Activated CD8-positive, alpha-beta T cell treated with anti-CD3 and anti-CD28 coated beads for 36 hours (primary cell): ENCODE measurements at regions not wholly inside any gene's neighbourhood (a gene's known extent, or its start where the extent isn't known, plus 50 kb on each side); places are given as distances from the start of the nearest gene placed in this dataset.

ENCODE experiments used
- ATAC-seq: fragments of 200-7000 bp; cut with Tn5 transposase; one replicate; pipeline ENCODE4 v1.10.0; 2021; ENCODE audit warnings: mild to moderate bottlenecking, moderate library complexity
- CTCF ChIA-PET: fragments of 350-600 bp; sonication (Branson Sonifier 250); formaldehyde crosslinking; loops from one replicate; lab custom pipeline; 2021; ENCODE audit warnings: antibody characterized with exemption; lab: Charles Lee
- POLR2A ChIA-PET: fragments of 350-600 bp; sonication (Branson Sonifier 250); formaldehyde crosslinking; loops from one replicate; lab custom pipeline; 2021; ENCODE audit warnings: antibody characterized with exemption; lab: Charles Lee
- DNase-seq: peaks from one replicate; pipeline ENCODE4 v3.0.0-alpha.2; 2020
- H3K27ac Mint-ChIP-seq: one replicate; pipeline ENCODE4 v1.8.0; 2021; ENCODE audit warnings: mild to moderate bottlenecking, mixed read lengths
- H3K27me3 Mint-ChIP-seq: one replicate; pipeline ENCODE4 v1.8.0; 2021; ENCODE audit warnings: mixed read lengths
- H3K36me3 Mint-ChIP-seq: one replicate; pipeline ENCODE4 v1.8.0; 2021; ENCODE audit warnings: low read depth, mixed read lengths
- H3K4me1 Mint-ChIP-seq: one replicate; pipeline ENCODE4 v1.8.0; 2021; ENCODE audit warnings: low read depth, mixed read lengths
- H3K4me3 Mint-ChIP-seq: one replicate; pipeline ENCODE4 v1.8.0; 2021; ENCODE audit warnings: mild to moderate bottlenecking, moderate library complexity, mixed read lengths
- H3K9me3 Mint-ChIP-seq: one replicate; pipeline ENCODE4 v1.8.0; 2021; ENCODE audit warnings: mixed read lengths
- CTCF ChIP-seq: fragments of 200-600 bp; IDR thresholded peaks from one replicate; pipeline ENCODE4 v1.8.0; 2022; ENCODE audit warnings: antibody characterized with exemption, mild to moderate bottlenecking
- intact Hi-C: fragments of 100-400 bp; cut with micrococcal nuclease; formaldehyde crosslinking; loops from one replicate; pipeline ENCODE4 v1.10.0; 2022

- no peak for TF ChIP-seq CTCF
- H3K9me3 Mint-ChIP-seq: no peaks in the 10 kb centered on the region
- CTCF ChIA-PET: no interaction called here
Observed at GRCh38 chr4:13168326-13168725, 315.8 kb downstream of the RAB28 start.

GRCh38 chr4:13166214-13166613, 317.9 kb downstream of the RAB28 start:
- no peak for TF ChIP-seq CTCF
- DNase-seq (no peak), ATAC-seq (no peak)
- intact Hi-C loops: no loop called here
- Mint-ChIP-seq H3K36me3 (no peaks in the 10 kb centered on the region), H3K4me1 (no peaks in the 10 kb centered on the region), H3K27me3 (no peaks in the 10 kb centered on the region), H3K27ac (no peak overlapping the region), H3K4me3 (no peak overlapping the region), H3K9me3 (no peaks in the 10 kb centered on the region)
- CTCF ChIA-PET: no interaction called here
- POLR2A ChIA-PET: no interaction called here

More at GRCh38 chr4:13168326-13168725, 315.8 kb downstream of the RAB28 start:
- POLR2A ChIA-PET: no interaction called here
- ATAC-seq (no peak), DNase-seq (no peak)
- Mint-ChIP-seq H3K4me1 (no peaks in the 10 kb centered on the region), H3K4me3 (no peak overlapping the region), H3K36me3 (no peaks in the 10 kb centered on the region), H3K27me3 (no peaks in the 10 kb centered on the region), H3K27ac (no peak overlapping the region)
- intact Hi-C loops: no loop called here

- Mint-ChIP-seq H3K27me3 (no peaks in the 10 kb centered on the region), H3K27ac (no peak overlapping the region), H3K9me3 (no peaks in the 10 kb centered on the region), H3K4me3 (no peak overlapping the region), H3K4me1 (no peaks in the 10 kb centered on the region), H3K36me3 (no peaks in the 10 kb centered on the region)
- ChIA-PET CTCF (no interaction called here), POLR2A (no interaction called here)
- ATAC-seq (no peak), DNase-seq (no peak)
- no peak for TF ChIP-seq CTCF
- intact Hi-C loops: no loop called here
Observed at GRCh38 chr4:13164783-13165331, 319.3 kb downstream of the RAB28 start.

- TF ChIP-seq CTCF: no peak
Observed at GRCh38 chr4:13162886-13163285, 321.3 kb downstream of the RAB28 start.

GRCh38 chr4:13160920-13161319, 323.2 kb downstream of the RAB28 start:
- Mint-ChIP-seq H3K27ac (no peak overlapping the region), H3K27me3 (no peaks in the 10 kb centered on the region), H3K36me3 (no peaks in the 10 kb centered on the region), H3K4me1 (no peaks in the 10 kb centered on the region), H3K9me3 (no peaks in the 10 kb centered on the region), H3K4me3 (no peak overlapping the region)
- DNase-seq (no peak), ATAC-seq (no peak)
- intact Hi-C loops: no loop called here
- no peak for TF ChIP-seq CTCF
- ChIA-PET CTCF (no interaction called here), POLR2A (no interaction called here)

More at GRCh38 chr4:13162886-13163285, 321.3 kb downstream of the RAB28 start:
- Mint-ChIP-seq H3K27ac (no peak overlapping the region), H3K4me3 (no peak overlapping the region), H3K4me1 (no peaks in the 10 kb centered on the region), H3K36me3 (no peaks in the 10 kb centered on the region), H3K27me3 (no peaks in the 10 kb centered on the region), H3K9me3 (no peaks in the 10 kb centered on the region)
- ATAC-seq (no peak), DNase-seq (no peak)
- CTCF ChIA-PET: no interaction called here
- POLR2A ChIA-PET: no interaction called here
- intact Hi-C loops: no loop called here
